ENCODE measurements at regions not wholly inside any gene's neighbourhood (a gene's known extent, or its start where the extent isn't known, plus 50 kb on each side); places are given as distances from the start of the nearest gene placed in this dataset.

DNA sequence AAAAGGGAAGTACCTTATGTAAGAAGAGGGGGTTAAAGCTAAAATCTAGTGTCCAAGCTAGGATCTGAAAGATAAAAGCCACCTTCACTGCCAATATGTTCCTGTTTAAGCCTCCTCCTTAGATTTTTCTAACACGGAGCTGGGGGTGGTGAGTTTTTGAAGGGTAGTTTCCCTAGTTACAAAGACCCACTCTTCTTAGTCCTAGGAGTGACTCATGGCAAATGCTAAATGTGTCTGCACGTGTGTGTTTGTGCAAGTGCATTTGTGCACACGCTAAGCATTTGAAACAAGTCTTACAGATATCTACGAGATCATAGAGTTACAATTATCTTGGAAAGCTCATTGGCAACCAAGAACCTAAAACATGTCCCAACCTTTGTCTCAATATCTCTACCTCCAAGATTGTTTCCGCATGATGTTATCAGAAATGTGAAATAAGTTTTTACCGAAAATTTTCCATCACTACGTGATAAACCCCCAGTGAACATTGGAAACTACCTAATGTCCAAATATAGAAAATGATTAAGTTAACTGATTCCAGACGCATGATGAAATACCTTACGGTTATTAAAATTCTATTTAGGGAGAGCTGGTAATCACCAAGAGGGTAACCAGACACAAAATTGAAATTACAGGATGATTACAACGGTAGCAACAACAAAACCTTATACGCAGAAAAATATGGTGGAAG, 78.0 kb upstream of the HRH2 start:
- Mint-ChIP-seq H3K4me3 (ENCODE audit: unreplicated experiment) (no peak overlapping the region), H3K9me3 (ENCODE audit: unreplicated experiment) (no peaks in the 10 kb centered on the region), H3K27me3 (ENCODE audit: unreplicated experiment) (peaks cover under 1% of the 10 kb centered on the region), H3K4me1 (ENCODE audit: unreplicated experiment) (no peaks in the 10 kb centered on the region), H3K36me3 (ENCODE audit: low read depth, unreplicated experiment) (no peaks in the 10 kb centered on the region), H3K27ac (ENCODE audit: unreplicated experiment) (no peak overlapping the region)
- TF ChIP-seq, protein P1, sequence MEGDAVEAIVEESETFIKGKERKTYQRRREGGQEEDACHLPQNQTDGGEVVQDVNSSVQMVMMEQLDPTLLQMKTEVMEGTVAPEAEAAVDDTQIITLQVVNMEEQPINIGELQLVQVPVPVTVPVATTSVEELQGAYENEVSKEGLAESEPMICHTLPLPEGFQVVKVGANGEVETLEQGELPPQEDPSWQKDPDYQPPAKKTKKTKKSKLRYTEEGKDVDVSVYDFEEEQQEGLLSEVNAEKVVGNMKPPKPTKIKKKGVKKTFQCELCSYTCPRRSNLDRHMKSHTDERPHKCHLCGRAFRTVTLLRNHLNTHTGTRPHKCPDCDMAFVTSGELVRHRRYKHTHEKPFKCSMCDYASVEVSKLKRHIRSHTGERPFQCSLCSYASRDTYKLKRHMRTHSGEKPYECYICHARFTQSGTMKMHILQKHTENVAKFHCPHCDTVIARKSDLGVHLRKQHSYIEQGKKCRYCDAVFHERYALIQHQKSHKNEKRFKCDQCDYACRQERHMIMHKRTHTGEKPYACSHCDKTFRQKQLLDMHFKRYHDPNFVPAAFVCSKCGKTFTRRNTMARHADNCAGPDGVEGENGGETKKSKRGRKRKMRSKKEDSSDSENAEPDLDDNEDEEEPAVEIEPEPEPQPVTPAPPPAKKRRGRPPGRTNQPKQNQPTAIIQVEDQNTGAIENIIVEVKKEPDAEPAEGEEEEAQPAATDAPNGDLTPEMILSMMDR (IDR thresholded peaks at IDR 0.05; ENCODE audit: unreplicated experiment), result no peak
- DNase-seq (ENCODE audit: low spot score), result no peak

DNA sequence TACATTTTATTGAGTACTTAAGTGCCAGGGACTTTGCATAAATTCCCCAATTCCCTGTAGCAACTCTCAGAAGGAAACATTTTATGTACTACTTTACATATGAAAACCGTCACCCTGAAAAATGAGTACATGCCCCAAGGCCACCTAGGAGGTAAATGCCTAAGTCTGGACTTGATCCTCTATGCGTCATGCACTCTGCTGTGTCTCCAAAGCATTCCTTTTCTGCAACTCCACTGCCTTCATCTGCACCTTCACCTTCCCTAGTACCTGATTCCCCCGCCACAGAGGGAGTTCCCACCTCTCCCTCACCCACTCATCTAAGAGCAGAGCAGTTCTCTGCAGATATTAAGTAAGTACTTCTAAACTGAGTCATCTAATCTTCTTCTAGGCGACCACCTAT, 75.2 kb upstream of the HRH2 start:
- DNase-seq (ENCODE audit: low spot score), result no peak
- Mint-ChIP-seq H3K4me3 (ENCODE audit: unreplicated experiment) (no peak overlapping the region), H3K27ac (ENCODE audit: unreplicated experiment) (no peak overlapping the region), H3K9me3 (ENCODE audit: unreplicated experiment) (no peaks in the 10 kb centered on the region), H3K36me3 (ENCODE audit: low read depth, unreplicated experiment) (peaks cover 5% of the 10 kb centered on the region), H3K27me3 (ENCODE audit: unreplicated experiment) (peaks cover 2% of the 10 kb centered on the region), H3K4me1 (ENCODE audit: unreplicated experiment) (no peaks in the 10 kb centered on the region)
- TF ChIP-seq, protein P1 (IDR thresholded peaks at IDR 0.05; ENCODE audit: unreplicated experiment), result no peak

DNA sequence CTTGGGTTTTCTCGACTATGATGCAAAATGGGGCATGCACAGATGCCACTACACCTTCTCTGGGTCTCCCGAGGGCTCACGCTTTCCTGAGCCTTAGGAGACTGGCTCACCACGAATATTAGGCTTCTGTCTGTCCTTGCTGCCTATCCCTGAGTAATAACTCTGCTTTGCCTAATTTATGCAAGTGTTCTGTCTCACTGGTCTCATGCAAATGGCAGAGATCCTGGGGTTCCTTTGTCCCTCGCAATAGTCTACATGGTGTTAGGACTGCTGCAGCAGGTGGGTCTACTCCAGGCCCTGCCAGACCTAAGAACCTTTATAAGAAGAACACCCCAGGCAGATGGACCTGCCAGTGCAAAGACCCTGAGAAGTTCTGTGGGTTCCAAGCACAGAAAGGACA, 72.3 kb upstream of the HRH2 start:
- Mint-ChIP-seq H3K9me3 (ENCODE audit: unreplicated experiment) (no peaks in the 10 kb centered on the region), H3K27me3 (ENCODE audit: unreplicated experiment) (peaks cover 2% of the 10 kb centered on the region), H3K27ac (ENCODE audit: unreplicated experiment) (no peak overlapping the region), H3K4me3 (ENCODE audit: unreplicated experiment) (no peak overlapping the region), H3K4me1 (ENCODE audit: unreplicated experiment) (peaks cover 3% of the 10 kb centered on the region), H3K36me3 (ENCODE audit: low read depth, unreplicated experiment) (peaks cover 5% of the 10 kb centered on the region)
- TF ChIP-seq, protein P1 (IDR thresholded peaks at IDR 0.05; ENCODE audit: unreplicated experiment), result no peak
- no peak for DNase-seq (ENCODE audit: low spot score)

DNA sequence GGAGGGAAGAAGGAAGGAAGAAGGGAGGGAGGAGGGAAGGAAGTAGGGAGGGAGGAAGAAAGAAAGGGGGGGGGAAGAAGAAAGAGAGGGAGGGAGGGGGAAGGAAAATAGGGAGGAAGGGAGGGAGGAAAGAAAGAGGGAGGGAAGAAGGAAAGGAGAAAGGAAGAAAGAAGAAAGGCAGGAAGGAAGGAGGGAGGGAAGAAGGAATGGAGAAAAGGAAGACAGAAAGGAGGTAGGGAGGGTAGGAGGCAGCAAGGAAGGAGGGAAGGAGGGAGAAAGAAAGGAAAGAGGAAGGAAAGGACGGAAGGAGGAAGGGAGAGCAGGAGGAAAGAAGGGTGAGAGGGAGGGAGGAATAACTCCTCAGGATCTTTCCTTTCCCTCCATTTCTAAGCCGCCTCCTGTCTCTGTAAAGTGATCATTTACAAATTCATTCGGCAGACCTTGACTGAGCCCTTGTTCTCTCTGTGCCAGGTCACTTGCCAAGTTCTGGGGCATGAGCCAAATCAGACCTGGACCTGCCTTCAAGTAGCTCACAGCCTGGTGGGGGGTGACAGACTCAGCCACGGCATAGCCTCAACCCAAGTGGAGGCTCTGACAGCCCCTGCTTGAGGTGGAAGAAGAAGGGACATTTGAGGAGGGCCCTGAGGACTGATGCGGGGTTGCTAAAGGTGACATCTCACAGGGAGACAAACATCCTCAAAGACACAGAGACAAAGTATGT, 69.0 kb upstream of the HRH2 start:
- Mint-ChIP-seq H3K27ac (ENCODE audit: unreplicated experiment) (no peak overlapping the region), H3K4me3 (ENCODE audit: unreplicated experiment) (no peak overlapping the region), H3K27me3 (ENCODE audit: unreplicated experiment) (peaks cover 2% of the 10 kb centered on the region), H3K36me3 (ENCODE audit: low read depth, unreplicated experiment) (peaks cover 5% of the 10 kb centered on the region), H3K9me3 (ENCODE audit: unreplicated experiment) (no peaks in the 10 kb centered on the region), H3K4me1 (ENCODE audit: unreplicated experiment) (peaks cover 4% of the 10 kb centered on the region)
- no peak for DNase-seq (ENCODE audit: low spot score)
- TF ChIP-seq, protein P1 (IDR thresholded peaks at IDR 0.05; ENCODE audit: unreplicated experiment), result no peak

DNA sequence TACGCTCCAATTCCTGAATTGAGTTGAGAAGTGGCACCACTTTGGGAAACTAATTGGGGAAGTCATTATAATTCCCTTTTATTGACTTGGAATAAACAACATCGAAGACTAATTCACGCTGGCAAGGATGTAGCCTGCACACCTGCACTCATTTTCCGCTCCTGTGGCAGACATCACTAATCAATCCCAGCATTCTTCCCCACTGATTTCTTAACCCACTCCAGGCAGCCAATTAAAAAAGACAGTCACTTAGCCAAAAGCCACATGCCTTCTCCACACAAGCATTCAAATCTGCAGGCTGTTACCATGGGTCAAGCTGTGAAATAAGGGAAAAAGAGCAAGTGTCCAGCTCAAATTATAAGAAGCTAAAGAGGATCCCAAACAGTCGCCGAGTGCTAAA, 68.2 kb upstream of the HRH2 start:
- Mint-ChIP-seq H3K4me1 (ENCODE audit: unreplicated experiment) (peaks cover 4% of the 10 kb centered on the region), H3K36me3 (ENCODE audit: low read depth, unreplicated experiment) (peaks cover 5% of the 10 kb centered on the region), H3K4me3 (ENCODE audit: unreplicated experiment) (no peak overlapping the region), H3K27ac (ENCODE audit: unreplicated experiment) (no peak overlapping the region), H3K27me3 (ENCODE audit: unreplicated experiment) (peaks cover 2% of the 10 kb centered on the region), H3K9me3 (ENCODE audit: unreplicated experiment) (no peaks in the 10 kb centered on the region)
- DNase-seq (ENCODE audit: low spot score), result no peak
- TF ChIP-seq, protein P1 (IDR thresholded peaks at IDR 0.05; ENCODE audit: unreplicated experiment), result no peak

Measured in endothelial cell (in vitro differentiated cells).